Lower leg skin (tissue), 4 donors: ENCODE measurements at regions not wholly inside any gene's neighbourhood (a gene's known extent, or its start where the extent isn't known, plus 50 kb on each side); places are given as distances from the start of the nearest gene placed in this dataset.

Experiments
- DNase-seq, 2 donors: peaks; one replicate each; pipeline ENCODE4 v3.0.0-alpha.2; 2019; ENCODE audit warnings: low spot score in 2 of 2
- H3K4me3 ChIP-seq: fragments of 200-600 bp; sonication (generic); 2 replicates; pipeline ENCODE4 v1.5.1; 2017; ENCODE audit warnings: mild to moderate bottlenecking, low read depth; ENCODE audit not compliant: poor library complexity, severe bottlenecking
- CTCF ChIP-seq, 3 donors: fragments of 450-650 bp; IDR thresholded peaks; one replicate each; pipeline ENCODE4 v1.5.1; 2016; ENCODE audit warnings: antibody characterized with exemption in 3 of 3, mild to moderate bottlenecking in 3 of 3, moderate library complexity in 2 of 3
- POLR2A ChIP-seq, 2 donors: fragments of 450-650 bp; IDR thresholded peaks; one replicate each; pipeline ENCODE4 v1.6.1; 2016 to 2017; ENCODE audit warnings: antibody characterized with exemption in 2 of 2, mild to moderate bottlenecking in 1 of 2, moderate library complexity in 1 of 2
- whole genome bisulfite sequencing, 2 donors: methylation state at CpG; one replicate each; pipeline ENCODE4 v1.1.5; 2018; 5-methylcytosine and 5-hydroxymethylcytosine counted together
- intact Hi-C: fragments of 100-400 bp; cut with DNase I; formaldehyde crosslinking; loops from one replicate; pipeline ENCODE4 v1.15.0; 2023; ENCODE audit warnings: low total_unique reads

GRCh38 chr2:8571792-8572499 is 109.9 kb upstream of the ID2 start:
- 90 to 91% methylated on average over 10 of the region's 10 CpGs for WGBS, 2 donors
- TF ChIP-seq CTCF (IDR thresholded peaks at IDR 0.05) (no peak), POLR2A (IDR thresholded peaks at IDR 0.05) (no peak)
- peak in 1 of 2 donors; percentile 66 for DNase-seq
- no peak overlapping the region for H3K4me3 ChIP-seq
- intact Hi-C loops, result loop anchor here (2.0 kb wide), 1 partner anchor 47 kb away; no protein-coding TSS in a partner anchor

- no peak for TF ChIP-seq CTCF (IDR thresholded peaks at IDR 0.05)
- no peak for TF ChIP-seq POLR2A (IDR thresholded peaks at IDR 0.05)
- peak in 1 of 2 donors; percentile 64 for DNase-seq
- H3K4me3 ChIP-seq, result no peak overlapping the region
- intact Hi-C loops, result loop anchor here (2.0 kb wide), 1 partner anchor 46 kb away; no protein-coding TSS in a partner anchor
- WGBS, 2 donors, result 95 to 96% methylated on average over 9 to 12 of the region's 12 CpGs
Observed at GRCh38 chr2:8572712-8573233, 109.1 kb upstream of the ID2 start.

- TF ChIP-seq CTCF (IDR thresholded peaks at IDR 0.05) (no peak), POLR2A (IDR thresholded peaks at IDR 0.05) (no peak)
- DNase-seq, result peak in 1 of 2 donors; percentile 72
- H3K4me3 ChIP-seq, result no peak overlapping the region
- intact Hi-C loops, result loop anchor here (2.0 kb wide), 1 partner anchor 45 kb away; no protein-coding TSS in a partner anchor
- WGBS, 2 donors, result 88 to 91% methylated on average over 22 of the region's 22 CpGs
Observed at GRCh38 chr2:8573234-8573941, 108.5 kb upstream of the ID2 start.

GRCh38 chr2:8573942-8574195 is 108.0 kb upstream of the ID2 start:
- intact Hi-C loops, result loop anchor here (2.0 kb wide), 1 partner anchor 45 kb away; no protein-coding TSS in a partner anchor
- no peak for DNase-seq
- 90 to 94% methylated on average over 9 of the region's 9 CpGs for WGBS, 2 donors
- H3K4me3 ChIP-seq, result no peak overlapping the region
- TF ChIP-seq POLR2A (IDR thresholded peaks at IDR 0.05) (no peak), CTCF (IDR thresholded peaks at IDR 0.05) (no peak)

- peak in 1 of 2 donors; percentile 81 for DNase-seq
- WGBS, 2 donors, result 54 to 71% methylated on average over 21 to 24 of the region's 24 CpGs
- TF ChIP-seq POLR2A (IDR thresholded peaks at IDR 0.05) (no peak), CTCF (IDR thresholded peaks at IDR 0.05) (no peak)
- no peak overlapping the region for H3K4me3 ChIP-seq
- intact Hi-C loops, result no loop called here
Observed at GRCh38 chr2:8574196-8575037, 107.4 kb upstream of the ID2 start.
